HEK293 (cell line): ENCODE measurements at regions not wholly inside any gene's neighbourhood (a gene's known extent, or its start where the extent isn't known, plus 50 kb on each side); places are given as distances from the start of the nearest gene placed in this dataset.

Source experiments
- CTCF ChIA-PET: fragments of 350-600 bp; formaldehyde crosslinking; extraction: SDS; loops from one replicate; lab custom pipeline; 2021; ENCODE audit warnings: antibody characterized with exemption; lab: Yijun Ruan, JAX
- POLR2A ChIA-PET: fragments of 300-600 bp; formaldehyde crosslinking; extraction: SDS; loops from one replicate; lab custom pipeline; 2020; ENCODE audit warnings: antibody characterized with exemption, inconsistent platforms; lab: Yijun Ruan, JAX
- H3K27ac ChIP-seq: fragments of 200-500 bp; sonication (Bioruptor generic); 2 replicates; pipeline ENCODE4 v1.5.1; 2014; ENCODE audit warnings: low read depth, low read length, control low read depth, inconsistent platforms; ENCODE audit errors: extremely low read depth
- H3K36me3 ChIP-seq, 2 experiments: fragments of 200-500 bp in 1 of 2; sonication (Bioruptor generic) in 1 of 2; 1 replicate in 1 of 2; 2 replicates in 1 of 2; pipeline ENCODE4 v1.5.1; 2014 to 2017; ENCODE audit warnings: inconsistent platforms in 2 of 2, low read length in 2 of 2; ENCODE audit not compliant: control insufficient read depth in 2 of 2, insufficient read depth in 1 of 2
- H3K4me1 ChIP-seq: fragments of 200-500 bp; sonication (Bioruptor generic); 2 replicates; pipeline ENCODE4 v1.5.1; 2014; ENCODE audit warnings: mild to moderate bottlenecking, low read length, inconsistent platforms; ENCODE audit not compliant: control insufficient read depth, insufficient read depth
- H3K4me3 ChIP-seq: 2 replicates; pipeline ENCODE4 v1.5.1; 2011; ENCODE audit warnings: low read depth, mild to moderate bottlenecking, control low read depth, low read length, moderate library complexity
- H3K9me3 ChIP-seq: fragments of 200-500 bp; sonication (Bioruptor generic); 2 replicates; pipeline ENCODE4 v1.5.1; 2014; ENCODE audit warnings: low read depth, low read length, inconsistent platforms; ENCODE audit not compliant: control insufficient read depth, insufficient read depth
- GFI1B ChIP-seq: fragments of 450-650 bp; formaldehyde crosslinking; IDR thresholded peaks from 2 replicates; pipeline ENCODE4 v1.5.1; 2016; ENCODE audit warnings: missing biosample characterization, missing genetic modification characterization
- GLI2 ChIP-seq: fragments of 450-650 bp; formaldehyde crosslinking; IDR thresholded peaks from 2 replicates; pipeline ENCODE4; 2017; ENCODE audit warnings: missing biosample characterization, missing genetic modification characterization, low read depth, borderline replicate concordance
- GLIS1 ChIP-seq: fragments of 450-650 bp; formaldehyde crosslinking; IDR thresholded peaks from 2 replicates; pipeline ENCODE4 v1.5.1; 2016; ENCODE audit warnings: missing biosample characterization, missing genetic modification characterization
- HOXA7 ChIP-seq: sonication (generic); formaldehyde crosslinking; IDR thresholded peaks from 2 replicates; pipeline ENCODE4 v1.8.1; 2022; ENCODE audit warnings: missing genetic modification reagents, borderline replicate concordance
- HOXD13 ChIP-seq: sonication (generic); formaldehyde crosslinking; IDR thresholded peaks from 2 replicates; pipeline ENCODE4 v1.8.0; 2022; ENCODE audit warnings: missing genetic modification reagents, borderline replicate concordance
- KLF16 ChIP-seq: fragments of 450-650 bp; formaldehyde crosslinking; IDR thresholded peaks from 2 replicates; pipeline ENCODE4 v1.5.1; 2017; ENCODE audit warnings: missing biosample characterization, missing genetic modification characterization
- MEIS1 ChIP-seq: sonication (generic); formaldehyde crosslinking; IDR thresholded peaks from 2 replicates; pipeline ENCODE4 v1.8.1; 2022; ENCODE audit warnings: missing genetic modification reagents, mild to moderate bottlenecking, borderline replicate concordance
- ZFP37 ChIP-seq: fragments of 450-650 bp; formaldehyde crosslinking; IDR thresholded peaks from 2 replicates; pipeline ENCODE4 v1.5.1; 2016; ENCODE audit warnings: missing biosample characterization, missing genetic modification characterization
- ZNF10 ChIP-seq: fragments of 450-650 bp; formaldehyde crosslinking; IDR thresholded peaks from 2 replicates; pipeline ENCODE4 v1.5.1; 2017; ENCODE audit warnings: missing biosample characterization, missing genetic modification characterization
- ZNF112 ChIP-seq: fragments of 450-650 bp; formaldehyde crosslinking; IDR thresholded peaks from 2 replicates; pipeline ENCODE4 v1.5.0; 2017; ENCODE audit warnings: missing biosample characterization, missing genetic modification characterization
- ZNF140 ChIP-seq: fragments of 450-650 bp; formaldehyde crosslinking; IDR thresholded peaks from 2 replicates; pipeline ENCODE4 v1.5.1; 2016; ENCODE audit warnings: missing biosample characterization, missing genetic modification characterization
- ZNF24 ChIP-seq: fragments of 450-650 bp; formaldehyde crosslinking; IDR thresholded peaks from 2 replicates; pipeline ENCODE4 v1.5.1; 2016; ENCODE audit warnings: missing biosample characterization, missing genetic modification characterization
- ZNF292 ChIP-seq: fragments of 450-650 bp; formaldehyde crosslinking; IDR thresholded peaks from 2 replicates; pipeline ENCODE4 v1.5.1; 2016; ENCODE audit warnings: low read depth, missing biosample characterization, missing genetic modification characterization, borderline replicate concordance
- ZNF777 ChIP-seq: fragments of 450-650 bp; formaldehyde crosslinking; IDR thresholded peaks from 2 replicates; pipeline ENCODE4 v1.5.1; 2017; ENCODE audit warnings: missing biosample characterization, missing genetic modification characterization, borderline replicate concordance
- ZNF792 ChIP-seq: fragments of 450-650 bp; formaldehyde crosslinking; IDR thresholded peaks from 2 replicates; pipeline ENCODE4 v1.5.1; 2016; ENCODE audit warnings: missing biosample characterization, missing genetic modification characterization
- TF ChIP-seq, protein P1 (sequence below): fragments of 450-650 bp; formaldehyde crosslinking; IDR thresholded peaks from 2 replicates; pipeline ENCODE4 v1.5.1; 2016; ENCODE audit warnings: missing biosample characterization, missing genetic modification characterization
- TF ChIP-seq, protein P2 (sequence below): fragments of 450-650 bp; formaldehyde crosslinking; IDR thresholded peaks from 2 replicates; pipeline ENCODE4 v1.5.1; 2016; ENCODE audit warnings: missing biosample characterization, missing genetic modification characterization
- TF ChIP-seq, protein P3 (sequence below): fragments of 450-650 bp; formaldehyde crosslinking; IDR thresholded peaks from 2 replicates; pipeline ENCODE4 v1.5.1; 2016; ENCODE audit warnings: missing biosample characterization, missing genetic modification characterization
- TF ChIP-seq, protein P4 (sequence below): fragments of 450-650 bp; formaldehyde crosslinking; IDR thresholded peaks from 2 replicates; pipeline ENCODE4 v1.5.1; 2016; ENCODE audit warnings: missing biosample characterization, missing genetic modification characterization
- TF ChIP-seq, protein P5 (sequence below): fragments of 450-650 bp; formaldehyde crosslinking; IDR thresholded peaks from 2 replicates; pipeline ENCODE4 v1.5.1; 2016; ENCODE audit warnings: missing biosample characterization, missing genetic modification characterization
- TF ChIP-seq, protein P6 (sequence below): fragments of 450-650 bp; IDR thresholded peaks from 2 replicates; pipeline ENCODE4 v1.5.1; 2018; ENCODE audit warnings: missing biosample characterization, mild to moderate bottlenecking, missing genetic modification characterization

DNA sequence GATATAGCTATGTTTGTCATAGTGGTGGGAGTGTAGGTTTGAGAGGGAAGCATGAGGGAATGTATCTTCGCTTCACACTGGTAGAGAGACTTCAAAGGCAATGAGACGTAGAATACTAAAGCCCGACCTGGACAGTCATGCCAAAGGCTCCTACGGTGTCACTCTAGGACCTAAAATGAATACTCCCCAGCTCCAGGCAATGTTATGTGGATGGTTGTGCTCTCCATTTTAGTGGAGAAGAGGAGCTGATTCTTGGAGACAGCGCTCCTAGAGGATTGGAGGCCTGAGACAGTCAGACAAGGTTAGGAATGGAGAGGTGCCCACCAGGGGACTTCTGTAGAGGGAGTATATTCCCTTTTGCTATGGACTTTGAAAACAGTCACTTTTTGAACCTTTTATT is 260.1 kb downstream of the MEX3B start:
- ChIA-PET POLR2A (no interaction called here), CTCF (interaction anchor here (0.5 to 1.2 kb wide), 3 partner anchors 10 to 633 kb away, joined by 3 to 4 read pairs (median 3); no protein-coding TSS in a partner anchor)
- Histone ChIP-seq H3K27ac (no peak overlapping the region), H3K4me3 (no peak overlapping the region), H3K9me3 (no peaks in the 10 kb centered on the region), H3K36me3 (no peaks in the 10 kb centered on the region), H3K4me1 (no peaks in the 10 kb centered on the region)
- TF ChIP-seq HOXD13 (CRISPR knock-in tag) (no peak), ZNF140 (no peak), ZNF10 (tag by site-specific recombination) (no peak), ZNF292 (tag by site-specific recombination) (no peak), GLI2 (no peak), KLF16 (tag by site-specific recombination) (no peak), HOXA7 (CRISPR knock-in tag) (no peak), MEIS1 (CRISPR knock-in tag) (no peak), ZNF24 (tag by site-specific recombination) (no peak)
- TF ChIP-seq, protein P1, sequence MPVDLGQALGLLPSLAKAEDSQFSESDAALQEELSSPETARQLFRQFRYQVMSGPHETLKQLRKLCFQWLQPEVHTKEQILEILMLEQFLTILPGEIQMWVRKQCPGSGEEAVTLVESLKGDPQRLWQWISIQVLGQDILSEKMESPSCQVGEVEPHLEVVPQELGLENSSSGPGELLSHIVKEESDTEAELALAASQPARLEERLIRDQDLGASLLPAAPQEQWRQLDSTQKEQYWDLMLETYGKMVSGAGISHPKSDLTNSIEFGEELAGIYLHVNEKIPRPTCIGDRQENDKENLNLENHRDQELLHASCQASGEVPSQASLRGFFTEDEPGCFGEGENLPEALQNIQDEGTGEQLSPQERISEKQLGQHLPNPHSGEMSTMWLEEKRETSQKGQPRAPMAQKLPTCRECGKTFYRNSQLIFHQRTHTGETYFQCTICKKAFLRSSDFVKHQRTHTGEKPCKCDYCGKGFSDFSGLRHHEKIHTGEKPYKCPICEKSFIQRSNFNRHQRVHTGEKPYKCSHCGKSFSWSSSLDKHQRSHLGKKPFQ (tag by site-specific recombination): no peak
- TF ChIP-seq, protein P2, sequence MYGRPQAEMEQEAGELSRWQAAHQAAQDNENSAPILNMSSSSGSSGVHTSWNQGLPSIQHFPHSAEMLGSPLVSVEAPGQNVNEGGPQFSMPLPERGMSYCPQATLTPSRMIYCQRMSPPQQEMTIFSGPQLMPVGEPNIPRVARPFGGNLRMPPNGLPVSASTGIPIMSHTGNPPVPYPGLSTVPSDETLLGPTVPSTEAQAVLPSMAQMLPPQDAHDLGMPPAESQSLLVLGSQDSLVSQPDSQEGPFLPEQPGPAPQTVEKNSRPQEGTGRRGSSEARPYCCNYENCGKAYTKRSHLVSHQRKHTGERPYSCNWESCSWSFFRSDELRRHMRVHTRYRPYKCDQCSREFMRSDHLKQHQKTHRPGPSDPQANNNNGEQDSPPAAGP (tag by site-specific recombination): no peak
- TF ChIP-seq, protein P3, sequence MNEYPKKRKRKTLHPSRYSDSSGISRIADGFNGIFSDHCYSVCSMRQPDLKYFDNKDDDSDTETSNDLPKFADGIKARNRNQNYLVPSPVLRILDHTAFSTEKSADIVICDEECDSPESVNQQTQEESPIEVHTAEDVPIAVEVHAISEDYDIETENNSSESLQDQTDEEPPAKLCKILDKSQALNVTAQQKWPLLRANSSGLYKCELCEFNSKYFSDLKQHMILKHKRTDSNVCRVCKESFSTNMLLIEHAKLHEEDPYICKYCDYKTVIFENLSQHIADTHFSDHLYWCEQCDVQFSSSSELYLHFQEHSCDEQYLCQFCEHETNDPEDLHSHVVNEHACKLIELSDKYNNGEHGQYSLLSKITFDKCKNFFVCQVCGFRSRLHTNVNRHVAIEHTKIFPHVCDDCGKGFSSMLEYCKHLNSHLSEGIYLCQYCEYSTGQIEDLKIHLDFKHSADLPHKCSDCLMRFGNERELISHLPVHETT (tag by site-specific recombination): no peak

DNA sequence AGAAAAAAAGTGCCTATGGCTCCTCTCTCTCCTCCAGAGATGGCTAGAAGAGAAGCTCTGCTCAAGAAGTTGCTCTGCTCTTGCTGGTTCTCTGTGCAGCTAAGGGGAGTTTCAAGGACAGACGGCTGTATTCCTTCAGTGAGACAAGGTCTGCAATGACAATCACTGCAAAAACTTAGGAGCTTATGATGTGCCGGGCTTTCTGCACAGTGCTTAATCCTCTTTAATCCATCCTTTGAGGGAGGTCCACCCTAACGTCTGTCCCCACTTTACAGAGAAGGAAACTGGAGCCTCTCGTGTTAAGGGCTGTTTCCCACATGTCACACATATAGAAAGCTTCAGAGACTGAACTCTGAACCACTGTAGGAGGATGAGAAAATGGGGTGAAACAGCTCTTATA is 260.6 kb downstream of the MEX3B start:
- Histone ChIP-seq H3K36me3 (no peaks in the 10 kb centered on the region), H3K4me3 (no peak overlapping the region), H3K9me3 (no peaks in the 10 kb centered on the region), H3K4me1 (no peaks in the 10 kb centered on the region), H3K27ac (no peak overlapping the region)
- ChIA-PET CTCF (interaction anchor here (0.5 to 1.2 kb wide), 3 partner anchors 10 to 634 kb away, joined by 3 to 4 read pairs (median 3); no protein-coding TSS in a partner anchor), POLR2A (interaction anchor here (0.5 kb wide), 1 partner anchor 1221 kb away, joined by 3 read pairs; no protein-coding TSS in a partner anchor)
- TF ChIP-seq, protein P4, sequence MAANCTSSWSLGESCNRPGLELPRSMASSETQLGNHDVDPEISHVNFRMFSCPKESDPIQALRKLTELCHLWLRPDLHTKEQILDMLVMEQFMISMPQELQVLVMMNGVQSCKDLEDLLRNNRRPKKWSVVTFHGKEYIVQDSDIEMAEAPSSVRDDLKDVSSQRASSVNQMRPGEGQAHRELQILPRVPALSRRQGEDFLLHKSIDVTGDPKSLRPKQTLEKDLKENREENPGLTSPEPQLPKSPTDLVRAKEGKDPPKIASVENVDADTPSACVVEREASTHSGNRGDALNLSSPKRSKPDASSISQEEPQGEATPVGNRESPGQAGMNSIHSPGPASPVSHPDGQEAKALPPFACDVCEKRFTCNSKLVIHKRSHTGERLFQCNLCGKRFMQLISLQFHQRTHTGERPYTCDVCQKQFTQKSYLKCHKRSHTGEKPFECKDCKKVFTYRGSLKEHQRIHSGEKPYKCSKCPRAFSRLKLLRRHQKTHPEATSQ (tag by site-specific recombination): no peak

DNA sequence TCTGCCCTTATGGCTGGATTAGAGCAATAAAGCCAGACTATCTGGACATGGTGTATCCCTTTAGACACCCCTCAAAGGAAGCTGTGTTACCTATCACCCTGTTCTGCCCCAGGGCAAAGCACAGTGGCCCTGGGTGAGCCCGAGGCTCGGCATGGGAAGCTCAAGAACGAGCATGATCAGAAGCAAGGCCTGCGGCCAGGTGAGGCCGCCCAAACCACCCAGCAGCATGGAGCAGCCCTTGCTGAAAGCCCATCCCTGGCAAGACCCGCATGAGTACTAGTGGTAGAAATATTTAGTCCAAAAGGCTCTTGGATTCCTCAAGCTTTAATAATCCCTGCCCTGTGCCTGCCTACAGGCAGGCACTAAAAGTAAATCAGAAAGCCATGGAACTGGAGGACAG is 261.1 kb downstream of the MEX3B start:
- TF ChIP-seq GLIS1 (tag by site-specific recombination) (no peak), ZNF777 (tag by site-specific recombination) (no peak), ZNF112 (no peak), ZNF792 (tag by site-specific recombination) (no peak), GFI1B (tag by site-specific recombination) (no peak), ZFP37 (no peak)
- TF ChIP-seq, protein P5, sequence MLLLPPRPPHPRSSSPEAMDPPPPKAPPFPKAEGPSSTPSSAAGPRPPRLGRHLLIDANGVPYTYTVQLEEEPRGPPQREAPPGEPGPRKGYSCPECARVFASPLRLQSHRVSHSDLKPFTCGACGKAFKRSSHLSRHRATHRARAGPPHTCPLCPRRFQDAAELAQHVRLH: no peak
- TF ChIP-seq, protein P6, sequence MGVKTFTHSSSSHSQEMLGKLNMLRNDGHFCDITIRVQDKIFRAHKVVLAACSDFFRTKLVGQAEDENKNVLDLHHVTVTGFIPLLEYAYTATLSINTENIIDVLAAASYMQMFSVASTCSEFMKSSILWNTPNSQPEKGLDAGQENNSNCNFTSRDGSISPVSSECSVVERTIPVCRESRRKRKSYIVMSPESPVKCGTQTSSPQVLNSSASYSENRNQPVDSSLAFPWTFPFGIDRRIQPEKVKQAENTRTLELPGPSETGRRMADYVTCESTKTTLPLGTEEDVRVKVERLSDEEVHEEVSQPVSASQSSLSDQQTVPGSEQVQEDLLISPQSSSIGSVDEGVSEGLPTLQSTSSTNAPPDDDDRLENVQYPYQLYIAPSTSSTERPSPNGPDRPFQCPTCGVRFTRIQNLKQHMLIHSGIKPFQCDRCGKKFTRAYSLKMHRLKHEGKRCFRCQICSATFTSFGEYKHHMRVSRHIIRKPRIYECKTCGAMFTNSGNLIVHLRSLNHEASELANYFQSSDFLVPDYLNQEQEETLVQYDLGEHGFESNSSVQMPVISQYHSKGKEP (tag by site-specific recombination): no peak
- Histone ChIP-seq H3K36me3 (no peaks in the 10 kb centered on the region), H3K4me1 (no peaks in the 10 kb centered on the region), H3K9me3 (no peaks in the 10 kb centered on the region), H3K27ac (no peak overlapping the region), H3K4me3 (no peak overlapping the region)
- CTCF ChIA-PET: interaction anchor here (1.2 kb wide), 1 partner anchor 305 kb away, joined by 3 read pairs; no protein-coding TSS in a partner anchor
- POLR2A ChIA-PET: interaction anchor here (0.5 kb wide), 1 partner anchor 1221 kb away, joined by 3 read pairs; no protein-coding TSS in a partner anchor
